Fibroblast of villous mesenchyme (primary cell): ENCODE measurements at regions not wholly inside any gene's neighbourhood (a gene's known extent, or its start where the extent isn't known, plus 50 kb on each side); places are given as distances from the start of the nearest gene placed in this dataset.

ENCODE experiments used
- DNase-seq: peaks from one replicate; pipeline ENCODE4 v3.0.0-alpha.2; 2010; ENCODE audit warnings: low read depth
- H3K4me3 ChIP-seq: 2 replicates; pipeline ENCODE4 v1.5.1; 2011; ENCODE audit warnings: low read depth, mild to moderate bottlenecking, low read length
- TF ChIP-seq, protein P1 (sequence below): IDR thresholded peaks from 2 replicates; pipeline ENCODE4 v1.5.1; 2012; ENCODE audit warnings: low read depth, mild to moderate bottlenecking, low read length; ENCODE audit not compliant: insufficient read depth

DNA sequence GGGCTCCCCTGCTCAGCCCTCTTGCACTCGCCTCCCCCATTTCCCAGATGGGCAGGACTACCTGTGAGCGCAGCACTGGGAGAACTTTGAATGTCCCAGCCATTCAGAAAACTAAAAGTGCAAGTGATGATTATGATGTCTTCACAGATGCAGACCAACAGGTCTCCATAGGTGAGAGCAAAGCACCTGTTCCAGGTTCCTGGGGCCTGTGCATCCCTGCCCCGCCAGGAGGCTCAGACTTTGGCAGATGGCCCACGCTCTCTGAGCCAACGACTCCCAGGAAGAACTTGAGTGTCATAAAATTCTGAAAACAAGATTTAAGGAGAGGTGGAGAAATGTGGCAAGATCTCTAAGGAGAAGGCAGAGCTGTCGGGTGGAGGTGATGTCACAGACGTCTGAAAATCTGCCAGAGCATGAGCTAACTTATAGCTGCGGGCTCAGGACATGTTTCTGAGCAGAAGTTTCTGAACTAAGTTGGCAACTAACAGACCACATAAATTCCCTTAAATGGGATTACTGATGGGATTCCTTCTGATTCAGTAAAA is 110.8 kb upstream of the IGF1R start:
- no peak overlapping the region for H3K4me3 ChIP-seq
- DNase-seq: no peak
- TF ChIP-seq, protein P1, sequence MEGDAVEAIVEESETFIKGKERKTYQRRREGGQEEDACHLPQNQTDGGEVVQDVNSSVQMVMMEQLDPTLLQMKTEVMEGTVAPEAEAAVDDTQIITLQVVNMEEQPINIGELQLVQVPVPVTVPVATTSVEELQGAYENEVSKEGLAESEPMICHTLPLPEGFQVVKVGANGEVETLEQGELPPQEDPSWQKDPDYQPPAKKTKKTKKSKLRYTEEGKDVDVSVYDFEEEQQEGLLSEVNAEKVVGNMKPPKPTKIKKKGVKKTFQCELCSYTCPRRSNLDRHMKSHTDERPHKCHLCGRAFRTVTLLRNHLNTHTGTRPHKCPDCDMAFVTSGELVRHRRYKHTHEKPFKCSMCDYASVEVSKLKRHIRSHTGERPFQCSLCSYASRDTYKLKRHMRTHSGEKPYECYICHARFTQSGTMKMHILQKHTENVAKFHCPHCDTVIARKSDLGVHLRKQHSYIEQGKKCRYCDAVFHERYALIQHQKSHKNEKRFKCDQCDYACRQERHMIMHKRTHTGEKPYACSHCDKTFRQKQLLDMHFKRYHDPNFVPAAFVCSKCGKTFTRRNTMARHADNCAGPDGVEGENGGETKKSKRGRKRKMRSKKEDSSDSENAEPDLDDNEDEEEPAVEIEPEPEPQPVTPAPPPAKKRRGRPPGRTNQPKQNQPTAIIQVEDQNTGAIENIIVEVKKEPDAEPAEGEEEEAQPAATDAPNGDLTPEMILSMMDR: no peak

DNA sequence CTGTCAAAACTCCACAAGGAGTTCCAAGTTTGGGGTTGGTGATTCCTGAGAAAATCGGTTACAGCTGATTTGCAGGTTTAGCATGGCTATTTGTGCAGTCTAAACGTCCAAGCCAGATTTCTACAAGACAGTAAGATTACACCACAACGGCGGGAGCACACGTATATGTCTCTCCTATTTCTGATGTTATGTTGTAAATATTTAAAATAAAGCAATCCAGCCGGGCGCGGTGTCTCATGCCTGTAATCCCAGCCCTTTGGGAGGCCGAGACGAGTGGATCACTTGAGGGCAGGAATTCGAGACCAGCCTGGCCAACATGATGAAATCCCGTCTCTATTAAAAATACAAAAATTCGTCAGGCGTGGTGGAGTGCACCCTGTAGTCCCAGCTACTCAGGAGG is 106.8 kb upstream of the IGF1R start:
- DNase-seq: no peak
- TF ChIP-seq, protein P1: no peak

DNA sequence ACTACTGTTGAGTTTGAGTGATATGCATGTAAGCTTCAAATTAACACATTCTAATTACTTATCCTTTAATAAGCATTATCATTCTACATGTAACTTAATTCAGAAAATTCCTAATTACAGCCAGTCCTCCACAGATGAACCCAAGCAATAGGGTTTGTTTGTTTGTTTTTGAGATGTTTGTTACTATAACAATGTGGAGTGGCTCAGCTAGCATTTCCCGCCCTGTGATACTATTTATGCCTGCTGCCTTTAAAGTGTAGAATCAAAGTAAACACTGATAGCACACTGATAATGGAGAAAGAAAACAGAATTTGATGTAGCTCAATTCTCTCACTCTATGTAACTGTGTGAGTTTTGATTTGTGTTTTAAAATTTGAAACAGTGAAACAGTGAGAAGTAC is 105.1 kb upstream of the IGF1R start:
- H3K4me3 ChIP-seq: no peak overlapping the region
- no peak for DNase-seq
- TF ChIP-seq, protein P1: no peak

More for the DNA sequence above, 106.8 kb upstream of the IGF1R start:
- no peak overlapping the region for H3K4me3 ChIP-seq

DNA sequence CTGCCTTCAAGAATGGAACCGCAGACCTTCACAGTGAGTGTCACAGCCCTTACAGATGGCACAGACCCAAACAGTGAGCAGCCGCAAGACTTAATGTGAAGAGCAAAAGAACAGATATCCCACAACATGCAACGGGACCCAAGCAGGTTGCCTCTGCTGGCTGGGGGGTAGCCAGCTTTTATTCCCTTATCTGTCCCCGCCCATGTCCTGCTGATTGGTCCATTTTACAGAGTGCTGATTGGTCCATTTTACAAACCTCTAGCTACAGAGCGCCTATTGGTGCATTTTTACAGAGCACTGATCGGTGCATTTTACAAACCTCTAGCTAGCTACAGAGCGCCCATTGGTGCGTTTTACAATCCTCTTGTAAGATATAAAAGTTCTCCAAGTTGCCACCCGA is 102.0 kb upstream of the IGF1R start:
- no peak overlapping the region for H3K4me3 ChIP-seq
- DNase-seq: no peak
- TF ChIP-seq, protein P1: no peak

DNA sequence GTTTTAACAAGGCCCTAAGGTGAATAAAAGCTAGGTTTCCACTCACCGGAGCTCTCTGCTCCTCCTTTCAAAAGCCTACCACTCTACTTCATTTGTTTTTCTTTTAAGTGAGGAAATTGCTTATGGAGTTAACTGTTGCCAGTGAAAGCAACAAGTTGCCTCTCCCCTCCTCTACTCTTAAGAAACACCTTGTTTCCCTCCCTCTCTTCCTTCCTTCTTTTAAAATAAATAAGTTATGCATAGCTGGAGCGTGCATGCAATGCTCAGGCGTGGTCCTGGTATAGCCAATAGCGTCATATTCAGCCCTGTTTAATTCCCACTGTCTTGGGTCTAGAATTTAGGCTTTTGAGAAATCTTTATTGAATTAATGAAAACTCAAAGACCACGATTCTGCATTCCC is 101.1 kb upstream of the IGF1R start:
- no peak overlapping the region for H3K4me3 ChIP-seq
- TF ChIP-seq, protein P1: no peak
- no peak for DNase-seq

DNA sequence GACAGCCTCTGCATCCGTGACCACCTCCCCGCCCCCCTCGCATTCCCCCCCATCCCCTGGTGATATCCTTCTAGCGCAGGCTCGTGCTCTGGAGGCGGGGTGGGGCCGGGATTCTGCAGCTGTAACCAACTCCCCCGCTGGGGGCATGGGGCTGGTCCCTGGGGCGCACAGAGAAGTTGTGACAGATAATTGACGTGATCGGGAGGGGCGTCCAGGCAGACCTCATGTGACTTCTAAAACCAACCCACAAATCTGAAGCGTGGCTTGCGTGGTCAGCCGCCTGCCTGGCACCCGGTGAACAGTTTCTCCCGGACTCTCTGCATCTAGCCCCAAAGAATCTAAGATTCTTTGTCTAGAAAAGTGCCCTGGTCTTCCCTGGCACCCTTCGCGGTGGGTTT is 100.6 kb upstream of the IGF1R start:
- peak; percentile 3 for DNase-seq
- peak overlapping the region; percentile 62 for H3K4me3 ChIP-seq
- TF ChIP-seq, protein P1: no peak
